Cardiac septum (tissue), 1 donor: ENCODE measurements at regions not wholly inside any gene's neighbourhood (a gene's known extent, or its start where the extent isn't known, plus 50 kb on each side); places are given as distances from the start of the nearest gene placed in this dataset.

ENCODE experiments used
- DNase-seq: peaks from one replicate; pipeline ENCODE4 v3.0.0-alpha.2; 2020; ENCODE audit warnings: low spot score
- intact Hi-C: fragments of 100-400 bp; cut with DNase I; formaldehyde crosslinking; loops from one replicate; pipeline ENCODE4 v1.14.0; 2022
- donor health status: DM: no; HTN: no; CAD: no.

GRCh38 chr5:29879401-29879800 lies 1314.1 kb upstream of the CDH6 start:
- DNase-seq, result no peak
- intact Hi-C loops, result no loop called here

DNA sequence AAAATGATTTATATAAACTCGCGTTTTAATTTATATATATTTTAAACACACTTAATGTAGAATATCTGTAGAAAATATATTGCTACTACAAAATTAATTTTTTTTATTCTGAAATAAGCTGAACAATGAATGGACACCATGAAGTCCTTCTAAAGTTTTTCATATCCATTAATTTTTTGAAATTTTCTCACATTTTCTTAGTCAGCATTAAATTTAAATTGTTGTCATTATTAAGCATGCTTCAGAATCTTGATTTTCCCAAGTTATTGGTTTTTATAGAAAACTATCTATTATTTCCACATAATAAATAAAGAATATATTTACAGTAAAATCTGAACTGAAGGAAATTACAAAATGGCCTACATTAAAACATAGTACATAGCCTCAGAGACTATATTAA lies 1314.9 kb upstream of the CDH6 start:
- intact Hi-C loops, result no loop called here

DNA sequence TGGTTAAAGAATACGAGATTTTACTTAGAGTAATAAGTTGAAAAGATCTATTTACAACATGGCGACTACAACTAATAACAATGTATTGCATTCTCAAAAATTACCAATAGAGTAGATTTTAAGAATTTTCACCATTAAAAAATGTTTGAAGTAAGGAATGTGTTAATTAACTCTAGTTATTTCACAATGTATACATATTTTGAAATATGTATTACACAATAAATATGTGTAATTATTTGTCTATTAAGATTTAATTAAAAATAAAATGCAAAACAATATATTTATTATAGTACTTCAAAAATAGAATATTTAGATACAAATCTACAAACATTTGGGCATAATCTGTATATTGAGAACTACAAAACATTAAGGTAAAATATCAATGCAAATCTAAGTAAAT lies 1326.3 kb upstream of the CDH6 start:
- no peak for DNase-seq
- intact Hi-C loops, result no loop called here

More for the DNA sequence above, 1314.9 kb upstream of the CDH6 start:
- DNase-seq, result no peak

GRCh38 chr5:29853711-29854220 lies 1339.7 kb upstream of the CDH6 start:
- DNase-seq, result no peak
- intact Hi-C loops, result no loop called here

DNA sequence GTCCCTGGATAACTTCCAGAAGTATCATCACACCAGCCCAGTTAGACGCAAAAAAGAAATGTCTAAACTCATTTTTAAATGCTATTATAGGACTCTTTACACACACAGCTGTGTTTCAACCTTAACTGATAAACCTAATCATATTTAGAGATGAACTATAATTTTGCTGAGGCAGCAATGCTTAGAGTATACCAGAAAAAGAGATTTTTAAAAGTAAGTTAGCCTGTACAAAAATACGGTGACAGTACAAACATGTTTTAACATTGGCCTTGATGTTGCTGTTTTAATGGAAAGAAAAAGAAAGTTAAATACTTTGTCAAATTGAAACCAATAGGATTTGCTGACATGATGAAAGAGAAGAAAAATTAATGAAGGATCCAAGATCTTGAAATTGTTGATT lies 1341.2 kb upstream of the CDH6 start:
- intact Hi-C loops, result no loop called here
- no peak for DNase-seq

DNA sequence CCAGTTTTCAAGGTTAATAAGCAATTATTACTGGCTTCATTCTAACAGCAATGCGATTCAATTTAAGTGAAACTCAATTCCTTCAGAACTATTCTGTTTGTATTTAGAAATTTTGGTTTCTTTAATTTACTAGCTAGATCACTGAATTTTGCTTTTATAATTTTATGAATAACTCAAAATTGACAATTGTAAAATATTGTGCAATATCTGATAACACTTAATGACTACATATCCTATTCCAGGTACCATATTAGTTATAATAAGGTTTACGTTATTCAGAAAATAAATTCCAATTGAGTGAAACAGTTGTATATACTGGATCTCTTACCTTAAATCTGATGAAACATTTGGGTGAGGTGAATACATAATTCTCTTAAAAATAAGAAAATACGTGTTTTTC lies 1348.3 kb upstream of the CDH6 start:
- DNase-seq, result no peak
- intact Hi-C loops, result no loop called here

- no peak for DNase-seq
- intact Hi-C loops, result no loop called here
Observed at GRCh38 chr5:29833394-29833793, 1360.1 kb upstream of the CDH6 start.

- intact Hi-C loops, result no loop called here
- DNase-seq, result no peak
Observed at GRCh38 chr5:29822521-29822920, 1371.0 kb upstream of the CDH6 start.

DNA sequence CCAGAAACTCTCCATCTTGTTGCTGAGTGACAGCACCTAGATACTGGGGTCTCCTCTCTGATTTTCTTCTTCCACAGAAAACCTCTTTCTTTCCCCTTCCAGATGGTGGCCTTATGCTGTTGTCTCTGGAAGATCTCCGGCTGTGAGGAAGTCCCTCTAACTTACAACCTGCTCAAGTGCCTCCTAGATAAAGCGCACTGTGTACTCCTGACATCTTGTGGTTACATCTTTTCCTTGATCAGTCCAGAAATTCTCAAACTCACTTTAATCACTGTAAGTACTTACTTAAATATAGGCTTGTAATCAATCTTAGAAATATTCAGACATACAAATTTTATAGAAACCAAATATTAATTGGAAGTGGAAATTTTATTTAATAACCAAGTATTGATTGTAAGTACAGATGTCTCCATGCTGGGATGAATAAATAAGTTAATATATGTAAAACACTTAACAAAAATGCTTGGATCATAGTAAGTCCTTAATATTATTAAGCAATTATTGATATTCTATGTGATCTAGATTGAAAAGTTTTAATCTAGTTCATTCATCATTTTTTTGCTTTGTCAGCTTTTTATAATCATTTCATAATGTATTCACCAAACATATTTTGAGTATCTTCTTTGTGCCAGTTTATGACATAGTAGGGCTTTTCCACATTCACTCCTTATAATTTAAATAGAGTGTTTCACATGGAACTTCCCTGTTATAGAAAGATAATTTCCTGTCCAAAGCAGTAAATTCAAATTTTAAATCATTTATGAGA lies 1381.4 kb upstream of the CDH6 start:
- intact Hi-C loops, result no loop called here

DNA sequence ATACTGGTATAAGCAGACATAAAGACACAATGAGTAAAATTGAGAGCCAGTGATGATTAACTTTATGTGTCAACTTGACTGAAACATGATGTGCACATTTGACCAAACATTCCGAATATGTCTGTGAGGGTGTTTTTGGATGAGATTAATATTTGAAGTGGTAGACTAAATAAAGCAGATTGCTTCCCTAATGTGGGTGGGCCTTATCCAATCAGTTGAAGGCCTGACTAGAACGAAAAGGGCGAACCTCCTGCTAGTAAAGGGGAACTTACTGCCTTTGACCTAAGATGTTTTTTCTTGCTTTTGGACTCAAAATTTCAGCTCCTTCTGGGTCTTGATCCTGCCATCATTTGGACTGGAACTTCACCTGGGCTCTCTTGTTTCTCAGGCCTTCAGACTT lies 1387.7 kb upstream of the CDH6 start:
- intact Hi-C loops, result no loop called here

More for the DNA sequence above, 1381.4 kb upstream of the CDH6 start:
- no peak for DNase-seq

GRCh38 chr5:29800752-29801151 lies 1392.7 kb upstream of the CDH6 start:
- intact Hi-C loops, result no loop called here
- DNase-seq, result no peak

More for the DNA sequence above, 1387.7 kb upstream of the CDH6 start:
- no peak for DNase-seq

- intact Hi-C loops, result no loop called here
- no peak for DNase-seq
Observed at GRCh38 chr5:29796013-29796412, 1397.5 kb upstream of the CDH6 start.

GRCh38 chr5:29795096-29795652 lies 1398.3 kb upstream of the CDH6 start:
- DNase-seq, result no peak
- intact Hi-C loops, result no loop called here

- DNase-seq, result no peak
- intact Hi-C loops, result no loop called here
Observed at GRCh38 chr5:29794141-29794787, 1399.2 kb upstream of the CDH6 start.

GRCh38 chr5:29790281-29790680 lies 1403.2 kb upstream of the CDH6 start:
- intact Hi-C loops, result no loop called here
- no peak for DNase-seq

DNA sequence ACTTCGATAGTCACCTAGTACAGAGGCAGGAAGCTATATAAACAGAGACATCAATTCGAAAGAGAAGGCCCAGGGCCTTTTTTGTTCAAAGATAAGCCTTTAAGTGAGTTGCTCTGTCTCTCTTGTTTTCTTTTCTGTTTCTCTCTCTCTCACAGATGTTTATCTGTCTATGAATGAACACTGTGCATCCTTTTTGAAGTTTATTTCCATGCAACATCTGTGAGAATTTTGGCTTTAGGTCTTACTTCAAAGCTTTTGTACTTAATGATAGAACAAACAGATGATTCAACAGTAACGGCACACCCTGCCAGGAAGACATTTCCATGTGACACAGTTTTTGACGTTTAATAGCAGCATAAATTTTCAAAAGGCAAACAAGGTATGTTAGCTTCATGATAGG lies 1413.1 kb upstream of the CDH6 start:
- intact Hi-C loops, result no loop called here
- no peak for DNase-seq

GRCh38 chr5:29779141-29779540 lies 1414.3 kb upstream of the CDH6 start:
- no peak for DNase-seq
- intact Hi-C loops, result no loop called here

- no peak for DNase-seq
- intact Hi-C loops, result no loop called here
Observed at GRCh38 chr5:29777373-29777772, 1416.1 kb upstream of the CDH6 start.

GRCh38 chr5:29770936-29771335 lies 1422.5 kb upstream of the CDH6 start:
- intact Hi-C loops, result no loop called here
- no peak for DNase-seq

DNA sequence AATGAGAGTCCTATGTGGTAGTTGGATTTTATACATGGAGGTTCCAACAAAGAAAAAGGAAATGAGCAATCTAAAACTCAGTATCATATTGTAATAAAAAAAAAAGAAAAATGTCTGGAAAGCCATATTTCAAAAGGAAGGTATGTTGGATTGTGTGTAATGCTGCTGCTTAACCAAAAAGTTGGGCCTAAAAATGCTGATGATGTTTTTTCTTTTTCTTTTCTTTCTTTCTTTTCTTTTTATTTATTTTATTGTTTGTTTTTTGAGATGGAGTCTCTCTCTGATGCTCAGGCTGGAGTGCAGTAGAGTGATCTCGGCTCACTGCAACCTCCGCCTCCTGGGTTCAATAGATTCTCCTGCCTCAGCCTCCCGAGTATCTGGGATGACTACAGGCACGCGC lies 1424.0 kb upstream of the CDH6 start:
- no peak for DNase-seq
- intact Hi-C loops, result no loop called here

DNA sequence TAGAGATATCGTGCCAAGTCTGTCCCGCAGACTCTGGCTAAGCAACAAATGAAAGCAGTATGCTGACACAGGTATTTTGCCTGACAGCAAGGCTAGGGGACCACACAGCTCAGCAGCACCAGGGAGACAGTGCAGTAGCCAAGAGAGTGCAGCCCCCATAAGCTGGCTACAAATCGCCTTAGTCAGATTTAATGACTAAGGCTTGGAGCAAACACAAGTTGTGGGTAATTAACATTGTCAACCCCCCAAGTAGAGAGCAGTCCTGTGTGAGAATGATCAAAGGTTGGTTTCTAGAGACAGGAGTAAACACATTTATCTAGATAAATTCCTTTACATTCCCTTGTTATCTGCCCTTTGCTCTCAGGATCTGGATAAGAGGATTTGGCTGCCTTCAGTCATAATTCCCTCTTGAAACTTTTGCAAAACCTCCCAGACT lies 1434.5 kb upstream of the CDH6 start:
- intact Hi-C loops, result no loop called here
- DNase-seq, result no peak
